RWPE1 (cell line): ENCODE measurements at regions not wholly inside any gene's neighbourhood (a gene's known extent, or its start where the extent isn't known, plus 50 kb on each side); places are given as distances from the start of the nearest gene placed in this dataset.
"Not testable (repeated sequence)": the region's sequence is repeated elsewhere in the genome, so short reads cannot be mapped to it uniquely, and the experiment has no call there.

Experiments
- CTCF ChIA-PET: fragments of 350-600 bp; sonication (Branson Sonifier 250); formaldehyde crosslinking; extraction: SDS; loops from one replicate; lab custom pipeline; 2021; lab: Yijun Ruan, JAX
- POLR2A ChIA-PET: fragments of 400-600 bp; formaldehyde crosslinking; extraction: SDS; loops from one replicate; lab custom pipeline; 2020; ENCODE audit warnings: antibody characterized with exemption; ENCODE audit not compliant: low non-redundant PET; lab: Yijun Ruan, JAX
- DNase-seq: peaks from one replicate; pipeline ENCODE4 v3.0.0; 2012; ENCODE audit warnings: low spot score
- H3K27ac ChIP-seq: fragments of 450-650 bp; 2 replicates; pipeline ENCODE4 v1.5.1; 2017
- CTCF ChIP-seq: fragments of 450-650 bp; conservative IDR thresholded peaks from 2 replicates; pipeline ENCODE4 v1.5.1; 2017; ENCODE audit warnings: low read depth, mild to moderate bottlenecking

GRCh38 chrX:80508083-80508482 lies 87.8 kb downstream of the TENT5D start:
- not testable (repeated sequence) for DNase-seq

GRCh38 chrX:80511969-80512760 lies 91.9 kb downstream of the TENT5D start:
- TF ChIP-seq CTCF: no peak
- POLR2A ChIA-PET: interaction anchor here (0.6 kb wide), 2 partner anchors 28 to 1276 kb away, joined by 5 to 7 read pairs; no protein-coding TSS in a partner anchor
- DNase-seq: no peak
- CTCF ChIA-PET: no interaction called here
- H3K27ac ChIP-seq: no peak overlapping the region

More at GRCh38 chrX:80508083-80508482, 87.8 kb downstream of the TENT5D start:
- POLR2A ChIA-PET, H3K27ac ChIP-seq, CTCF ChIA-PET: not testable (repeated sequence)

GRCh38 chrX:80512924-80513323 lies 92.7 kb downstream of the TENT5D start:
- ChIA-PET CTCF (no interaction called here), POLR2A (interaction anchor here (0.6 kb wide), 2 partner anchors 28 to 1277 kb away, joined by 5 to 7 read pairs; no protein-coding TSS in a partner anchor)

GRCh38 chrX:80513625-80514024 lies 93.4 kb downstream of the TENT5D start:
- CTCF ChIA-PET: no interaction called here
- no peak for DNase-seq
- POLR2A ChIA-PET: no interaction called here
- no peak overlapping the region for H3K27ac ChIP-seq
- TF ChIP-seq CTCF: no peak

More at GRCh38 chrX:80512924-80513323, 92.7 kb downstream of the TENT5D start:
- DNase-seq: no peak
- H3K27ac ChIP-seq: no peak overlapping the region
- no peak for TF ChIP-seq CTCF

- ChIA-PET POLR2A (no interaction called here), CTCF (no interaction called here)
- no peak for TF ChIP-seq CTCF
- H3K27ac ChIP-seq: no peak overlapping the region
- DNase-seq: no peak
These were observed 116.8 kb downstream of the TENT5D start for GRCh38 chrX:80537096-80537495.

GRCh38 chrX:80550722-80551121 lies 130.5 kb downstream of the TENT5D start:
- ChIA-PET POLR2A (no interaction called here), CTCF (no interaction called here)
- TF ChIP-seq CTCF: no peak
- no peak overlapping the region for H3K27ac ChIP-seq
- DNase-seq: no peak

GRCh38 chrX:80556148-80556547 lies 135.9 kb downstream of the TENT5D start:
- H3K27ac ChIP-seq: no peak overlapping the region
- CTCF ChIA-PET: no interaction called here
- no peak for TF ChIP-seq CTCF
- POLR2A ChIA-PET: no interaction called here
- DNase-seq: no peak
